Osteoblast (primary cell): ENCODE measurements at regions not wholly inside any gene's neighbourhood (a gene's known extent, or its start where the extent isn't known, plus 50 kb on each side); places are given as distances from the start of the nearest gene placed in this dataset.

Source experiments
- DNase-seq: peaks from one replicate; pipeline ENCODE4 v3.0.0; 2011; ENCODE audit warnings: low spot score, mixed read lengths; ENCODE audit not compliant: insufficient read length; ENCODE audit errors: missing footprints
- H2AFZ ChIP-seq: 2 replicates; pipeline ENCODE4 v1.6.0; 2011; ENCODE audit warnings: mild to moderate bottlenecking, low read length
- H3K27ac ChIP-seq: 2 replicates; pipeline ENCODE4 v1.5.1; 2011; ENCODE audit warnings: mild to moderate bottlenecking, low read depth, low read length, moderate library complexity
- H3K27me3 ChIP-seq: 2 replicates; pipeline ENCODE4 v1.6.0; 2012; ENCODE audit warnings: mild to moderate bottlenecking, control low read depth, inconsistent platforms, low read length, moderate library complexity; ENCODE audit not compliant: insufficient read depth
- H3K36me3 ChIP-seq: 2 replicates; pipeline ENCODE4 v1.5.1; 2011; ENCODE audit warnings: mild to moderate bottlenecking, low read length, control low read depth, moderate library complexity; ENCODE audit not compliant: insufficient read depth
- H3K4me1 ChIP-seq: 2 replicates; pipeline ENCODE4 v1.5.1; 2011; ENCODE audit warnings: mild to moderate bottlenecking, low read length, control low read depth, moderate library complexity; ENCODE audit not compliant: insufficient read depth
- H3K4me2 ChIP-seq: 2 replicates; pipeline ENCODE4 v1.6.0; 2011; ENCODE audit warnings: mild to moderate bottlenecking, low read length; ENCODE audit not compliant: insufficient read depth
- H3K4me3 ChIP-seq: fragments of 200-600 bp; sonication (generic); 3 replicates; pipeline ENCODE4 v1.5.1; 2012; ENCODE audit warnings: mild to moderate bottlenecking, low read length, inconsistent platforms; ENCODE audit not compliant: insufficient read depth
- H3K79me2 ChIP-seq: 2 replicates; pipeline ENCODE4 v1.6.0; 2012; ENCODE audit warnings: mild to moderate bottlenecking, low read length, control low read depth, inconsistent platforms; ENCODE audit not compliant: insufficient read depth
- H3K9me3 ChIP-seq: 2 replicates; pipeline ENCODE4 v1.5.1; 2011; ENCODE audit warnings: low read depth, low read length, control low read depth
- H4K20me1 ChIP-seq: 2 replicates; pipeline ENCODE4 v1.6.0; 2012; ENCODE audit warnings: mild to moderate bottlenecking, low read length, control low read depth; ENCODE audit not compliant: insufficient read depth
- CTCF ChIP-seq: IDR thresholded peaks from 2 replicates; pipeline ENCODE4 v1.5.1; 2011; ENCODE audit warnings: mild to moderate bottlenecking, low read depth, low read length, moderate library complexity; ENCODE audit errors: extremely low read depth

GRCh38 chr13:73369095-73369494 is 310.3 kb downstream of the KLF5 start:
- no peaks in the 10 kb centered on the region for H3K4me1 ChIP-seq

GRCh38 chr13:73368608-73369007 is 309.8 kb downstream of the KLF5 start:
- Histone ChIP-seq H2AFZ (no peak overlapping the region), H4K20me1 (no peaks in the 10 kb centered on the region), H3K4me1 (no peaks in the 10 kb centered on the region), H3K79me2 (no peaks in the 10 kb centered on the region), H3K27me3 (no peaks in the 10 kb centered on the region), H3K4me3 (no peak overlapping the region), H3K9me3 (no peaks in the 10 kb centered on the region), H3K36me3 (no peaks in the 10 kb centered on the region), H3K4me2 (no peak overlapping the region), H3K27ac (no peak overlapping the region)
- no peak for TF ChIP-seq CTCF
- DNase-seq: no peak

More at GRCh38 chr13:73369095-73369494, 310.3 kb downstream of the KLF5 start:
- H3K36me3 ChIP-seq: no peaks in the 10 kb centered on the region
- no peak overlapping the region for H3K4me2 ChIP-seq
- no peaks in the 10 kb centered on the region for H3K79me2 ChIP-seq
- H3K27me3 ChIP-seq: no peaks in the 10 kb centered on the region
- H3K4me3 ChIP-seq: no peak overlapping the region
- no peak for TF ChIP-seq CTCF
- no peaks in the 10 kb centered on the region for H4K20me1 ChIP-seq
- no peaks in the 10 kb centered on the region for H3K9me3 ChIP-seq
- no peak for DNase-seq
- no peak overlapping the region for H3K27ac ChIP-seq
- no peak overlapping the region for H2AFZ ChIP-seq

- Histone ChIP-seq H3K9me3 (no peaks in the 10 kb centered on the region), H3K27ac (no peak overlapping the region), H4K20me1 (no peaks in the 10 kb centered on the region), H3K79me2 (no peaks in the 10 kb centered on the region), H3K4me3 (no peak overlapping the region), H3K27me3 (no peaks in the 10 kb centered on the region), H2AFZ (no peak overlapping the region), H3K36me3 (no peaks in the 10 kb centered on the region), H3K4me2 (no peak overlapping the region), H3K4me1 (no peaks in the 10 kb centered on the region)
- no peak for TF ChIP-seq CTCF
- no peak for DNase-seq
Measured at GRCh38 chr13:73367886-73368285, 309.1 kb downstream of the KLF5 start.

GRCh38 chr13:73366241-73366640 is 307.4 kb downstream of the KLF5 start:
- Histone ChIP-seq H2AFZ (no peak overlapping the region), H3K4me3 (no peak overlapping the region), H3K27me3 (no peaks in the 10 kb centered on the region), H4K20me1 (no peaks in the 10 kb centered on the region), H3K79me2 (no peaks in the 10 kb centered on the region), H3K4me1 (no peaks in the 10 kb centered on the region), H3K9me3 (no peaks in the 10 kb centered on the region), H3K36me3 (no peaks in the 10 kb centered on the region), H3K27ac (no peak overlapping the region), H3K4me2 (no peak overlapping the region)
- no peak for TF ChIP-seq CTCF
- DNase-seq: no peak
